ENCODE measurements at regions not wholly inside any gene's neighbourhood (a gene's known extent, or its start where the extent isn't known, plus 50 kb on each side); places are given as distances from the start of the nearest gene placed in this dataset.

DNA sequence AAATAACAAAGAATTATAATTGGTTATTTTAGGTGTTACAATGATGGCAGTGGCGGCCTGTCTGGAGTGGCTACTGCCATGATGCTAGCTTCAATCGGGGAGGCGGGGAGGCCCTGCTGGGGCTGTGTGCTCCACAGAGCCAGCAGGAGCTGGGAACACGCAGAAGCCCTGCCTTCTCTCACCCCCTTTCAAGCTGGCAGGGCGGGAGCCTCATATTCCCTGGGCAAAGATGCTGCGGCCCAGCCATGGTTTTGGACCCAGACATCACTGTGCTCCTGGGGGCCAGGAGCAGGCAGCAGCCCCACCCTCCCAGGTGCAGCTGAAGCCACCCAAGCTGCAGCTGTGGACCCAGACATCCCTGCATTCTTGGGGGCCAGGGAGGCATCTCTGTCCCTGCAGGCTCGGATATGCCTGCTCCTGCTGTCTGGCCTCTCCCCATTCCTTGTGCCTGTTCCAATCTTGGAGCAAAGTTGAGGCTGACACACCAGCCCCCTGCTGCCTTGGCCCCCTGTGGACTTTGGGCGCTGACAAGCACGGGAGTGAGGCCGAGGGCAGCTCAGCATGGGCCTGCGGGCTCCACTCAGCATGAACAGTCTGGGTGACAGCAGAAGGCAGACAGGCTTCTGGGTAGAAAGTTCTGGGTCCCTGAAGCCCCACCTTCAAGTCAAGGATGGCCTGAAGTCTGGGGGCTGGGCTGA is 263.1 kb upstream of the HTR2A start:
- no peak for TF ChIP-seq POLR2A (IDR thresholded peaks at IDR 0.05; ENCODE audit: extremely low read depth, insufficient read length)
- no peak overlapping the region for H3K4me3 ChIP-seq (ENCODE audit: low read depth, low read length)
- DNase-seq (ENCODE audit: low read depth), result no peak

DNA sequence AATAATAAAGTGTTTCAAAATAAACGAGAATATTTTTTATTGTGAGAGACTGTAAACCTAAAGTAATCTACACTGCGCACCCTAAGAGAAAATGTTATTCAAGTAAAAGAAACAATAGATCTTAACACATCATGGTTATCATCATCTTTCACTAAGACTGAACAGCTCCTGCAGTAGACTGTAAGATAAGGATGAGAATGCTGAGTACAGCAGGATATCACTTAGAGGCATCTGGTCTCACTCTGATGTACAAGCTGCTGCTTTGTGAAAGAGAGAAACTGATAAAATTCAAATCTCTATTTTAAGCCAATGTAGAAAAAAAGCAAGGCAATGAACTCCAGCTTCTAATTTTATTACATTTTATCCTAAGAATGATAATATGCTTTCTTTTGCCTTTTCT is 261.7 kb upstream of the HTR2A start:
- no peak overlapping the region for H3K4me3 ChIP-seq (ENCODE audit: low read depth, low read length)
- no peak for DNase-seq (ENCODE audit: low read depth)
- TF ChIP-seq MYC (IDR thresholded peaks at IDR 0.05; ENCODE audit: low read depth, low read length), result no peak
- TF ChIP-seq, protein P1, sequence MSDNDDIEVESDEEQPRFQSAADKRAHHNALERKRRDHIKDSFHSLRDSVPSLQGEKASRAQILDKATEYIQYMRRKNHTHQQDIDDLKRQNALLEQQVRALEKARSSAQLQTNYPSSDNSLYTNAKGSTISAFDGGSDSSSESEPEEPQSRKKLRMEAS (IDR thresholded peaks at IDR 0.05; ENCODE audit: low read depth, low read length), result no peak
- no peak for TF ChIP-seq POLR2A (IDR thresholded peaks at IDR 0.05; ENCODE audit: extremely low read depth, insufficient read length)
- TF ChIP-seq, protein P2, sequence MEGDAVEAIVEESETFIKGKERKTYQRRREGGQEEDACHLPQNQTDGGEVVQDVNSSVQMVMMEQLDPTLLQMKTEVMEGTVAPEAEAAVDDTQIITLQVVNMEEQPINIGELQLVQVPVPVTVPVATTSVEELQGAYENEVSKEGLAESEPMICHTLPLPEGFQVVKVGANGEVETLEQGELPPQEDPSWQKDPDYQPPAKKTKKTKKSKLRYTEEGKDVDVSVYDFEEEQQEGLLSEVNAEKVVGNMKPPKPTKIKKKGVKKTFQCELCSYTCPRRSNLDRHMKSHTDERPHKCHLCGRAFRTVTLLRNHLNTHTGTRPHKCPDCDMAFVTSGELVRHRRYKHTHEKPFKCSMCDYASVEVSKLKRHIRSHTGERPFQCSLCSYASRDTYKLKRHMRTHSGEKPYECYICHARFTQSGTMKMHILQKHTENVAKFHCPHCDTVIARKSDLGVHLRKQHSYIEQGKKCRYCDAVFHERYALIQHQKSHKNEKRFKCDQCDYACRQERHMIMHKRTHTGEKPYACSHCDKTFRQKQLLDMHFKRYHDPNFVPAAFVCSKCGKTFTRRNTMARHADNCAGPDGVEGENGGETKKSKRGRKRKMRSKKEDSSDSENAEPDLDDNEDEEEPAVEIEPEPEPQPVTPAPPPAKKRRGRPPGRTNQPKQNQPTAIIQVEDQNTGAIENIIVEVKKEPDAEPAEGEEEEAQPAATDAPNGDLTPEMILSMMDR (IDR thresholded peaks at IDR 0.05; ENCODE audit: low read depth, low read length), result no peak

DNA sequence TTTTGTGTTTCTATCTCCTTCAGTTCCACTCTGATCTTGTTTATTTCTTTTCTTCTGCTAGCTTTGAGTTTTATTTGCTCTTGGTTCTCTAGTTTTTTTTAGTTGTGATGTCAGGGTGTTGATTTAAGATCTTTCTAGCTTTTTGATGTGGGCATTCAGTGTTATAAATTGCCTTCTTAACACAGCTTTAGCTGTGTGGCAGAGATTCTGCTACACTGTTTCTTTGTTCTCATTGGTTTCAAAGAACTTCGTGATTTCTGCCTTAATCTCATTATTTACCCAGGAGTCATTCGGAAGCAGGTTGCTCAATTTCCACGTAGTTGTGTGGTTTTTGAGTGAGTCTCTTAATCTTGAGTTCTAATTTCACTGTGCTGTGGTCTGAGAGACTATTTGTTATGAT is 251.7 kb upstream of the HTR2A start:
- no peak for DNase-seq (ENCODE audit: low read depth)
- H3K4me3 ChIP-seq (ENCODE audit: low read depth, low read length), result no peak overlapping the region
- no peak for TF ChIP-seq POLR2A (IDR thresholded peaks at IDR 0.05; ENCODE audit: extremely low read depth, insufficient read length)
- TF ChIP-seq MYC (IDR thresholded peaks at IDR 0.05; ENCODE audit: low read depth, low read length), result no peak
- TF ChIP-seq, protein P2 (IDR thresholded peaks at IDR 0.05; ENCODE audit: low read depth, low read length), result no peak
- TF ChIP-seq, protein P1 (IDR thresholded peaks at IDR 0.05; ENCODE audit: low read depth, low read length), result no peak

DNA sequence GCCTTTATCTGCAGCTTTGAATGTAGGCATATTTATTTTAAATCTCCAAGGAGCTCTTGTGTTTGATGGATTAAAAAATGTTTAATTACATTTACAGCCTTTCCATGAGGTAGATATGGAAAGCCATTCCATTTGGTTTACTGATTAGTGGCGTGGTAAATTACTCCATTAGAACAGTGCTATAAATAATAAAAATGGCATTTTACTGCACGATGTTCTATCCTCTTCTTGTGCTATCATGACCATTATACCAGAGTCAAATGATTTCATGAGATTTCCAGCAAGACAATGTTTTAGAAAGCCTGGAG is 250.9 kb upstream of the HTR2A start:
- H3K4me3 ChIP-seq (ENCODE audit: low read depth, low read length), result no peak overlapping the region
- DNase-seq (ENCODE audit: low read depth), result no peak
- TF ChIP-seq MYC (IDR thresholded peaks at IDR 0.05; ENCODE audit: low read depth, low read length) (no peak), POLR2A (IDR thresholded peaks at IDR 0.05; ENCODE audit: extremely low read depth, insufficient read length) (no peak)

DNA sequence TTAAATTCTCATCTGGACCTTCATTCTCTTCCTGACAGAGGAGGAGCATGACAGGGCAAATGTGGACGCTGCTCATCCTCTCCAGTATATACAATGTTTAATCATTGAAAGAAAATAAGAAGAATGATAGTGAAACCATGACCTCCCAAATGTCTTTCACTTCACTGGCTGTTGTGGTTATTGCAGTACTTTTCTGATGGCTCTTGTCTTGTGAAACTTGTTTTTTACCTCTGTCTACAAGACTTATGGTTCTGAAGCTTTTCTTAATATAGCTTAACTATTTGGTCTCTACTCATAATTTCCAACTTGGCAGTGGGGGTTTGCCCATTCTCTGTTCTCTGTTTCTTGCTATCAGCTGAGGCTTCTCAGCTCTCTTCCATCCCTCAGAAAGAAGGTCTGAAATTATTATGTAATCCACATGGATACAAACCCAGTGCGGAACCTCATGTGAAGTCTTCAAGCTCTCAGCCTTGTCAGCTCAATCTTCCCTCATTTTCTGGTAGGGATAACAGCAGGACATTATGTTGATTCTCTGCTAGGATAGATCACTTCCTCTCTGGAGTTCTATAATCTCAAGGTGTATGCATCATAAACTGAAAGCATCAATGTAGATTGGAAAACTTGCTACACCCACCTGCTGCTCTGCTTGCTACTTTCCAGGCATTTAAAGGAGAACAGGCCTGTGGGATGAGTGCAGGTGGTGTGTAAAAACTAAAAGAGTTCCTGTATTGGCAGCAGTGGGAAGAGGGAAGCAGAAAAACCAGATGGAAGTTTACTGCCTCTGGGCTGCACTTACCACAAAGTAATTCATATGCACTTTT is 250.3 kb upstream of the HTR2A start:
- no peak for TF ChIP-seq POLR2A (IDR thresholded peaks at IDR 0.05; ENCODE audit: extremely low read depth, insufficient read length)
- DNase-seq (ENCODE audit: low read depth), result no peak
- no peak overlapping the region for H3K4me3 ChIP-seq (ENCODE audit: low read depth, low read length)

DNA sequence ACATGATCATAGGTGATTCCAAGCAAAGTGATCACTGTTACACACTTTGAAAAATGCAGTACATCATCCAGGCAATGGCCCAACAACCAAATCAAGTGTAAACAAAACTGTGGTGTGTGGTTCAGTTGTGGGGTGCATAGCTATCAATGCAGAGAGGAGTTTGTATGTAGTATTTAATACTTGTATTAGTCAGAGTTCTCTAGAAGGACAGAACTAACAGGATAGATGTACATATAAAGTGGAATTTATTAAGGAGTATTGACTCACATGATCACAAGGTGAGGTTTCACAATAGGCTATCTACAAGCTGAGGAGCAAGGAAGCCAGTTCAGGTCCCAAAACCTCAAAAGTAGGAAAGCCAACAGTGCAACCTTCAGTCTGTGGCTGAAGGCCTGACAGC is 249.3 kb upstream of the HTR2A start:
- no peak for DNase-seq (ENCODE audit: low read depth)
- TF ChIP-seq, protein P2 (IDR thresholded peaks at IDR 0.05; ENCODE audit: low read depth, low read length), result no peak
- TF ChIP-seq, protein P1 (IDR thresholded peaks at IDR 0.05; ENCODE audit: low read depth, low read length), result no peak
- TF ChIP-seq POLR2A (IDR thresholded peaks at IDR 0.05; ENCODE audit: extremely low read depth, insufficient read length) (no peak), MYC (IDR thresholded peaks at IDR 0.05; ENCODE audit: low read depth, low read length) (no peak)
- H3K4me3 ChIP-seq (ENCODE audit: low read depth, low read length), result no peak overlapping the region

DNA sequence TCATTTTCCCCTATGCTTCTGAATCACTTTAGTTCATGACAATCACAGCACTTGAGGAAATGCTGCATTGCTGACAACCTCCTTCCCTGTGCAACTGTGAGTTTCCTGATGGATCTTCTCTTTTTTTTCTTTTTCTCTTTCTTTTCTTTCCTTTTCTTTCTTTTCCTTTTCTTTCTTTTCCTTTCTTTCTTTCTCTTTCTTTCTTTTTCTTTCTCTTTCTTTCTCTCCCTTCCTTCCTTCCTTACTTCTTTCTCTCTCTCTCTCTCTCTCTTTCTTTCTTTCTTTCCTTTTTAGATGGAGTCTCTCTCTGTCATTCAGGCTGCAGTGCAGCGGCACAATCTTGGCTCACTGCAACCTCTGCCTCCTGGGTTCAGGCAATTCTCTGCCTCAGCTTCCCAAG is 247.9 kb upstream of the HTR2A start:
- no peak for DNase-seq (ENCODE audit: low read depth)
- TF ChIP-seq, protein P1 (IDR thresholded peaks at IDR 0.05; ENCODE audit: low read depth, low read length), result no peak
- TF ChIP-seq, protein P2 (IDR thresholded peaks at IDR 0.05; ENCODE audit: low read depth, low read length), result no peak
- TF ChIP-seq MYC (IDR thresholded peaks at IDR 0.05; ENCODE audit: low read depth, low read length), result no peak
- TF ChIP-seq POLR2A (IDR thresholded peaks at IDR 0.05; ENCODE audit: extremely low read depth, insufficient read length), result no peak
- H3K4me3 ChIP-seq (ENCODE audit: low read depth, low read length), result no peak overlapping the region

Measured in NB4 (cell line).